ENCODE measurements at regions not wholly inside any gene's neighbourhood (a gene's known extent, or its start where the extent isn't known, plus 50 kb on each side); places are given as distances from the start of the nearest gene placed in this dataset.
A peak's percentile ranks its signal among the peaks of the same experiment; 100 is the strongest.

- H2BK15ac ChIP-seq (ENCODE audit: low read length): no peak overlapping the region
- H3K23ac ChIP-seq (ENCODE audit: low read depth, low read length, poor library complexity): no peak overlapping the region
- no peaks in the 10 kb centered on the region for H3K36me3 ChIP-seq (replicated peaks in 1 of 2; ENCODE audit: control insufficient read depth in 2 of 2, insufficient read depth in 2 of 2, low read length in 2 of 2)
- H3K27ac ChIP-seq (replicated peaks; ENCODE audit: low read length): no peak overlapping the region
- no peak for DNase-seq (ENCODE audit: low spot score)
- H3K9me3 ChIP-seq (replicated peaks in 1 of 2; ENCODE audit: control insufficient read depth in 2 of 2, insufficient read depth in 1 of 2, low read depth in 1 of 2, low read length in 2 of 2): no peaks in the 10 kb centered on the region
- H2AK5ac ChIP-seq (ENCODE audit: low read depth, low read length): no peak overlapping the region
- no peaks in the 10 kb centered on the region for H3K79me1 ChIP-seq (ENCODE audit: low read depth, low read length)
- H2BK12ac ChIP-seq (ENCODE audit: low read length): no peak overlapping the region
- H3K9ac ChIP-seq (ENCODE audit: low read depth, low read length, poor library complexity): no peak overlapping the region
- no peaks in the 10 kb centered on the region for H3K27me3 ChIP-seq (ENCODE audit: control insufficient read depth in 3 of 3, insufficient read depth in 3 of 3, low read depth in 1 of 3, low read length in 3 of 3)
- no peak overlapping the region for H3K4me3 ChIP-seq (ENCODE audit: low read length in 2 of 2)
- no peak overlapping the region for H2BK120ac ChIP-seq (ENCODE audit: low read depth, low read length)
- H3K4ac ChIP-seq (ENCODE audit: low read length): no peak overlapping the region
- peaks cover 11 to 44% of the 10 kb centered on the region in 2 donors for H3K4me1 ChIP-seq (ENCODE audit: control insufficient read depth in 2 of 2, insufficient read depth in 1 of 2, low read depth in 1 of 2, low read length in 2 of 2)
- no peak overlapping the region for H2AFZ ChIP-seq (ENCODE audit: low read length)
- H3K4me2 ChIP-seq (ENCODE audit: insufficient read depth, low read length, poor library complexity, severe bottlenecking): no peak overlapping the region
- no peak overlapping the region for H4K91ac ChIP-seq (ENCODE audit: low read depth, low read length, poor library complexity)
- H2BK5ac ChIP-seq (ENCODE audit: low read length): no peak overlapping the region
- WGBS, 2 donors (ENCODE audit: extremely low coverage in 2 of 2, insufficient read length in 2 of 2, insufficient replicate concordance in 1 of 2): no CpG with 5 or more reads among the region's 1 CpG
- H3K18ac ChIP-seq (ENCODE audit: low read length): no peak overlapping the region
- no peak overlapping the region for H3K14ac ChIP-seq (ENCODE audit: low read length)
- H4K8ac ChIP-seq (ENCODE audit: low read depth, low read length): no peak overlapping the region
These were observed 87.8 kb upstream of the FNDC3B start for GRCh38 chr3:171951597-171951996.

- Histone ChIP-seq H3K4me3 (ENCODE audit: low read length in 2 of 2) (no peak overlapping the region), H2AK5ac (ENCODE audit: low read depth, low read length) (no peak overlapping the region), H2BK120ac (ENCODE audit: low read depth, low read length) (no peak overlapping the region), H3K14ac (ENCODE audit: low read length) (no peak overlapping the region), H3K18ac (ENCODE audit: low read length) (no peak overlapping the region), H3K4ac (ENCODE audit: low read length) (no peak overlapping the region), H3K4me2 (ENCODE audit: insufficient read depth, low read length, poor library complexity, severe bottlenecking) (no peak overlapping the region), H3K9me3 (replicated peaks in 1 of 2; ENCODE audit: control insufficient read depth in 2 of 2, insufficient read depth in 1 of 2, low read depth in 1 of 2, low read length in 2 of 2) (no peaks in the 10 kb centered on the region), H3K27ac (replicated peaks; ENCODE audit: low read length) (peak overlapping the region; percentile 52), H2AFZ (ENCODE audit: low read length) (peak overlapping the region; percentile 24), H3K9ac (ENCODE audit: low read depth, low read length, poor library complexity) (no peak overlapping the region), H3K79me1 (ENCODE audit: low read depth, low read length) (no peaks in the 10 kb centered on the region), H3K23ac (ENCODE audit: low read depth, low read length, poor library complexity) (no peak overlapping the region), H4K8ac (ENCODE audit: low read depth, low read length) (no peak overlapping the region), H3K36me3 (replicated peaks in 1 of 2; ENCODE audit: control insufficient read depth in 2 of 2, insufficient read depth in 2 of 2, low read length in 2 of 2) (no peaks in the 10 kb centered on the region), H2BK5ac (ENCODE audit: low read length) (no peak overlapping the region), H4K91ac (ENCODE audit: low read depth, low read length, poor library complexity) (no peak overlapping the region), H2BK15ac (ENCODE audit: low read length) (no peak overlapping the region), H3K27me3 (ENCODE audit: control insufficient read depth in 3 of 3, insufficient read depth in 3 of 3, low read depth in 1 of 3, low read length in 3 of 3) (no peaks in the 10 kb centered on the region), H2BK12ac (ENCODE audit: low read length) (no peak overlapping the region), H3K4me1 (ENCODE audit: control insufficient read depth in 2 of 2, insufficient read depth in 1 of 2, low read depth in 1 of 2, low read length in 2 of 2) (peaks cover 15 to 47% of the 10 kb centered on the region in 2 donors)
- DNase-seq (ENCODE audit: low spot score): no peak
- no CpG with 5 or more reads among the region's 7 CpGs for WGBS, 2 donors (ENCODE audit: extremely low coverage in 2 of 2, insufficient read length in 2 of 2, insufficient replicate concordance in 1 of 2)
These were observed 85.9 kb upstream of the FNDC3B start for GRCh38 chr3:171953301-171954022.

GRCh38 chr3:171954690-171955383 is 84.5 kb upstream of the FNDC3B start:
- H2BK12ac ChIP-seq (ENCODE audit: low read length): no peak overlapping the region
- no peak overlapping the region for H4K8ac ChIP-seq (ENCODE audit: low read depth, low read length)
- H2BK120ac ChIP-seq (ENCODE audit: low read depth, low read length): no peak overlapping the region
- H3K4me3 ChIP-seq (ENCODE audit: low read length in 2 of 2): no peak overlapping the region
- no peaks in the 10 kb centered on the region for H3K27me3 ChIP-seq (ENCODE audit: control insufficient read depth in 3 of 3, insufficient read depth in 3 of 3, low read depth in 1 of 3, low read length in 3 of 3)
- H2AFZ ChIP-seq (ENCODE audit: low read length): no peak overlapping the region
- H3K14ac ChIP-seq (ENCODE audit: low read length): no peak overlapping the region
- no peaks in the 10 kb centered on the region for H3K36me3 ChIP-seq (replicated peaks in 1 of 2; ENCODE audit: control insufficient read depth in 2 of 2, insufficient read depth in 2 of 2, low read length in 2 of 2)
- H3K4me1 ChIP-seq (ENCODE audit: control insufficient read depth in 2 of 2, insufficient read depth in 1 of 2, low read depth in 1 of 2, low read length in 2 of 2): peaks cover 21 to 51% of the 10 kb centered on the region in 2 donors
- no peaks in the 10 kb centered on the region for H3K79me1 ChIP-seq (ENCODE audit: low read depth, low read length)
- H3K4ac ChIP-seq (ENCODE audit: low read length): no peak overlapping the region
- H3K27ac ChIP-seq (replicated peaks; ENCODE audit: low read length): no peak overlapping the region
- no peak for DNase-seq (ENCODE audit: low spot score)
- H3K4me2 ChIP-seq (ENCODE audit: insufficient read depth, low read length, poor library complexity, severe bottlenecking): no peak overlapping the region
- no peak overlapping the region for H4K91ac ChIP-seq (ENCODE audit: low read depth, low read length, poor library complexity)
- H3K18ac ChIP-seq (ENCODE audit: low read length): no peak overlapping the region
- no peak overlapping the region for H2BK15ac ChIP-seq (ENCODE audit: low read length)
- H3K9ac ChIP-seq (ENCODE audit: low read depth, low read length, poor library complexity): no peak overlapping the region
- no peaks in the 10 kb centered on the region for H3K9me3 ChIP-seq (replicated peaks in 1 of 2; ENCODE audit: control insufficient read depth in 2 of 2, insufficient read depth in 1 of 2, low read depth in 1 of 2, low read length in 2 of 2)
- H2BK5ac ChIP-seq (ENCODE audit: low read length): no peak overlapping the region
- H3K23ac ChIP-seq (ENCODE audit: low read depth, low read length, poor library complexity): no peak overlapping the region
- WGBS, 2 donors (ENCODE audit: extremely low coverage in 2 of 2, insufficient read length in 2 of 2, insufficient replicate concordance in 1 of 2): no CpG with 5 or more reads among the region's 6 CpGs
- no peak overlapping the region for H2AK5ac ChIP-seq (ENCODE audit: low read depth, low read length)

- WGBS, 2 donors (ENCODE audit: extremely low coverage in 2 of 2, insufficient read length in 2 of 2, insufficient replicate concordance in 1 of 2): no CpG with 5 or more reads among the region's 3 CpGs
- no peak overlapping the region for H2BK12ac ChIP-seq (ENCODE audit: low read length)
- DNase-seq (ENCODE audit: low spot score): no peak
- no peaks in the 10 kb centered on the region for H3K79me1 ChIP-seq (ENCODE audit: low read depth, low read length)
- H3K9ac ChIP-seq (ENCODE audit: low read depth, low read length, poor library complexity): no peak overlapping the region
- no peaks in the 10 kb centered on the region for H3K27me3 ChIP-seq (ENCODE audit: control insufficient read depth in 3 of 3, insufficient read depth in 3 of 3, low read depth in 1 of 3, low read length in 3 of 3)
- no peak overlapping the region for H3K18ac ChIP-seq (ENCODE audit: low read length)
- no peak overlapping the region for H2BK15ac ChIP-seq (ENCODE audit: low read length)
- peaks cover 21 to 49% of the 10 kb centered on the region in 2 donors for H3K4me1 ChIP-seq (ENCODE audit: control insufficient read depth in 2 of 2, insufficient read depth in 1 of 2, low read depth in 1 of 2, low read length in 2 of 2)
- no peak overlapping the region for H2AK5ac ChIP-seq (ENCODE audit: low read depth, low read length)
- H3K9me3 ChIP-seq (replicated peaks in 1 of 2; ENCODE audit: control insufficient read depth in 2 of 2, insufficient read depth in 1 of 2, low read depth in 1 of 2, low read length in 2 of 2): no peaks in the 10 kb centered on the region
- no peak overlapping the region for H3K23ac ChIP-seq (ENCODE audit: low read depth, low read length, poor library complexity)
- H3K4ac ChIP-seq (ENCODE audit: low read length): no peak overlapping the region
- no peak overlapping the region for H3K4me2 ChIP-seq (ENCODE audit: insufficient read depth, low read length, poor library complexity, severe bottlenecking)
- no peak overlapping the region for H4K8ac ChIP-seq (ENCODE audit: low read depth, low read length)
- no peak overlapping the region for H3K4me3 ChIP-seq (ENCODE audit: low read length in 2 of 2)
- H2BK5ac ChIP-seq (ENCODE audit: low read length): no peak overlapping the region
- no peak overlapping the region for H2BK120ac ChIP-seq (ENCODE audit: low read depth, low read length)
- no peak overlapping the region for H4K91ac ChIP-seq (ENCODE audit: low read depth, low read length, poor library complexity)
- no peak overlapping the region for H3K14ac ChIP-seq (ENCODE audit: low read length)
- H3K27ac ChIP-seq (replicated peaks; ENCODE audit: low read length): no peak overlapping the region
- H2AFZ ChIP-seq (ENCODE audit: low read length): no peak overlapping the region
- no peaks in the 10 kb centered on the region for H3K36me3 ChIP-seq (replicated peaks in 1 of 2; ENCODE audit: control insufficient read depth in 2 of 2, insufficient read depth in 2 of 2, low read length in 2 of 2)
These were observed 83.8 kb upstream of the FNDC3B start for GRCh38 chr3:171955598-171955997.
